HCEC 1CT (cell line): ENCODE measurements at regions not wholly inside any gene's neighbourhood (a gene's known extent, or its start where the extent isn't known, plus 50 kb on each side); places are given as distances from the start of the nearest gene placed in this dataset.

ENCODE experiments used
- DNase-seq: peaks from one replicate; pipeline ENCODE4 v3.0.0-alpha.2; 2017

GRCh38 chr10:64458306-64458705 lies 937.1 kb downstream of the REEP3 start:
- DNase-seq, result no peak

GRCh38 chr10:64463406-64463805 lies 942.2 kb downstream of the REEP3 start:
- no peak for DNase-seq

- no peak for DNase-seq
These were observed 944.5 kb downstream of the REEP3 start for GRCh38 chr10:64465653-64466052.

- DNase-seq, result no peak
These were observed 947.0 kb downstream of the REEP3 start for GRCh38 chr10:64468219-64468618.

GRCh38 chr10:64476506-64476905 lies 955.3 kb downstream of the REEP3 start:
- DNase-seq, result no peak

GRCh38 chr10:64477791-64478190 lies 956.6 kb downstream of the REEP3 start:
- no peak for DNase-seq

GRCh38 chr10:64484811-64485330 lies 963.7 kb downstream of the REEP3 start:
- no peak for DNase-seq

- no peak for DNase-seq
These were observed 964.9 kb downstream of the REEP3 start for GRCh38 chr10:64486149-64486548.

- DNase-seq, result no peak
These were observed 965.7 kb downstream of the REEP3 start for GRCh38 chr10:64486901-64487300.

GRCh38 chr10:64494901-64495300 lies 973.7 kb downstream of the REEP3 start:
- no peak for DNase-seq

- no peak for DNase-seq
These were observed 976.1 kb downstream of the REEP3 start for GRCh38 chr10:64497306-64497705.

GRCh38 chr10:64501807-64502206 lies 980.6 kb downstream of the REEP3 start:
- DNase-seq, result no peak

- DNase-seq, result no peak
These were observed 981.7 kb downstream of the REEP3 start for GRCh38 chr10:64502936-64503335.

- no peak for DNase-seq
These were observed 982.2 kb downstream of the REEP3 start for GRCh38 chr10:64503429-64503828.

GRCh38 chr10:64505501-64505900 lies 984.3 kb downstream of the REEP3 start:
- DNase-seq, result no peak

- no peak for DNase-seq
These were observed 985.8 kb downstream of the REEP3 start for GRCh38 chr10:64506963-64507362.

GRCh38 chr10:64507651-64508028 lies 986.4 kb downstream of the REEP3 start:
- DNase-seq, result no peak

- DNase-seq, result no peak
These were observed 986.9 kb downstream of the REEP3 start for GRCh38 chr10:64508029-64508661.

GRCh38 chr10:64515970-64516699 lies 994.9 kb downstream of the REEP3 start:
- no peak for DNase-seq

- DNase-seq, result no peak
These were observed 997.3 kb downstream of the REEP3 start for GRCh38 chr10:64518456-64518855.

- DNase-seq, result no peak
These were observed 998.2 kb downstream of the REEP3 start for GRCh38 chr10:64519427-64519826.

- DNase-seq, result no peak
These were observed 998.6 kb downstream of the REEP3 start for GRCh38 chr10:64519831-64520230.

GRCh38 chr10:64523065-64523759 lies 1002.0 kb downstream of the REEP3 start:
- DNase-seq, result no peak
